NB4 (cell line): ENCODE measurements at regions not wholly inside any gene's neighbourhood (a gene's known extent, or its start where the extent isn't known, plus 50 kb on each side); places are given as distances from the start of the nearest gene placed in this dataset.

Experiments
- MYC ChIP-seq: IDR thresholded peaks from 2 replicates; pipeline ENCODE4 v1.6.1; 2011; ENCODE audit warnings: low read depth, low read length
- TF ChIP-seq, protein P1 (sequence below): IDR thresholded peaks from one replicate; pipeline ENCODE4 v1.5.1; 2012; ENCODE audit warnings: low read depth, low read length

DNA sequence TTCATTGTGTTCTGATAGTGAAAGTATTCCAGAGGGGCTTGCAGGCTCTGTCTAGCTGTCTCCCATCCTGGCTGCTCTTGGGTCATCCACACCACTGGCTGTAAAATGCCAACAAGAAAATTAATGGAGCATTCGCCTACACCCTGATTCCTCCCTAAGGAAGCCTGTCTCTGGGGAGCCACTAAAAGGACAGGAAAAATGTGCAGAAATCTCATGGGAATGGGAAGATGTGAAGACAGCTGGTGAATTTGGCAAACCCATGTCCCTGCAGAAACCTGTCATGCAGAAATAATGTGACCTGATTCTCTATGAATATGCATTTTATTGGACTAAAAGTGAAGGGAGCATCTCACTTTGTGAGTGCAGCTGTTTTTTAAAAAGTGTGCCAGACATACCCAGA, 265.6 kb downstream of the TUSC1 start:
- TF ChIP-seq MYC = no peak
- TF ChIP-seq, protein P1, sequence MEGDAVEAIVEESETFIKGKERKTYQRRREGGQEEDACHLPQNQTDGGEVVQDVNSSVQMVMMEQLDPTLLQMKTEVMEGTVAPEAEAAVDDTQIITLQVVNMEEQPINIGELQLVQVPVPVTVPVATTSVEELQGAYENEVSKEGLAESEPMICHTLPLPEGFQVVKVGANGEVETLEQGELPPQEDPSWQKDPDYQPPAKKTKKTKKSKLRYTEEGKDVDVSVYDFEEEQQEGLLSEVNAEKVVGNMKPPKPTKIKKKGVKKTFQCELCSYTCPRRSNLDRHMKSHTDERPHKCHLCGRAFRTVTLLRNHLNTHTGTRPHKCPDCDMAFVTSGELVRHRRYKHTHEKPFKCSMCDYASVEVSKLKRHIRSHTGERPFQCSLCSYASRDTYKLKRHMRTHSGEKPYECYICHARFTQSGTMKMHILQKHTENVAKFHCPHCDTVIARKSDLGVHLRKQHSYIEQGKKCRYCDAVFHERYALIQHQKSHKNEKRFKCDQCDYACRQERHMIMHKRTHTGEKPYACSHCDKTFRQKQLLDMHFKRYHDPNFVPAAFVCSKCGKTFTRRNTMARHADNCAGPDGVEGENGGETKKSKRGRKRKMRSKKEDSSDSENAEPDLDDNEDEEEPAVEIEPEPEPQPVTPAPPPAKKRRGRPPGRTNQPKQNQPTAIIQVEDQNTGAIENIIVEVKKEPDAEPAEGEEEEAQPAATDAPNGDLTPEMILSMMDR = no peak
